GM23248 (cell line): ENCODE measurements at regions not wholly inside any gene's neighbourhood (a gene's known extent, or its start where the extent isn't known, plus 50 kb on each side); places are given as distances from the start of the nearest gene placed in this dataset.
A peak's percentile ranks its signal among the peaks of the same experiment; 100 is the strongest.

Source experiments
- DNase-seq: peaks from one replicate; pipeline ENCODE4 v3.0.0-alpha.2; 2015
- H2AFZ ChIP-seq: fragments of 200-600 bp; sonication (generic); 2 replicates; pipeline ENCODE4 v1.6.1; 2016; ENCODE audit warnings: antibody characterized with exemption
- H3F3A ChIP-seq: fragments of 200-600 bp; sonication (generic); 2 replicates; pipeline ENCODE4 v1.6.1; 2016; ENCODE audit warnings: mild to moderate bottlenecking, antibody characterized with exemption, mixed run types; ENCODE audit not compliant: insufficient read depth
- H3K27ac ChIP-seq: fragments of 200-600 bp; sonication (generic); 2 replicates; pipeline ENCODE4 v1.5.1; 2016; ENCODE audit warnings: mild to moderate bottlenecking
- H3K27me3 ChIP-seq: fragments of 200-600 bp; sonication (generic); replicated peaks from 2 replicates; pipeline ENCODE4 v1.6.1; 2016; ENCODE audit warnings: mild to moderate bottlenecking; ENCODE audit not compliant: insufficient read depth
- H3K36me3 ChIP-seq: fragments of 200-600 bp; sonication (generic); 2 replicates; pipeline ENCODE4 v1.6.1; 2016; ENCODE audit warnings: low read depth, mild to moderate bottlenecking
- H3K4me1 ChIP-seq: fragments of 200-600 bp; sonication (generic); 2 replicates; pipeline ENCODE4 v1.6.1; 2016; ENCODE audit warnings: mild to moderate bottlenecking; ENCODE audit not compliant: insufficient read depth
- H3K4me2 ChIP-seq: fragments of 200-600 bp; sonication (generic); one replicate; pipeline ENCODE4 v1.6.1; 2016; ENCODE audit warnings: mild to moderate bottlenecking; ENCODE audit not compliant: unreplicated experiment
- H3K4me3 ChIP-seq: fragments of 200-600 bp; sonication (generic); 2 replicates; pipeline ENCODE4 v1.5.1; 2016; ENCODE audit warnings: mild to moderate bottlenecking
- H3K79me2 ChIP-seq: fragments of 200-600 bp; sonication (generic); 2 replicates; pipeline ENCODE4 v1.6.1; 2016; ENCODE audit warnings: mild to moderate bottlenecking; ENCODE audit not compliant: insufficient read depth
- H3K9ac ChIP-seq: fragments of 200-600 bp; sonication (generic); 2 replicates; pipeline ENCODE4 v1.6.1; 2016; ENCODE audit warnings: mild to moderate bottlenecking
- H3K9me2 ChIP-seq: fragments of 200-600 bp; sonication (generic); 2 replicates; pipeline ENCODE4 v1.6.1; 2016; ENCODE audit warnings: mixed run types, mild to moderate bottlenecking, moderate library complexity; ENCODE audit not compliant: insufficient read depth
- H3K9me3 ChIP-seq: fragments of 200-600 bp; sonication (generic); one replicate; pipeline ENCODE4 v1.6.1; 2017; ENCODE audit warnings: low read depth
- H4K20me1 ChIP-seq: fragments of 200-600 bp; sonication (generic); 2 replicates; pipeline ENCODE4 v1.6.0; 2016; ENCODE audit not compliant: insufficient read depth
- EZH2 ChIP-seq: fragments of 200-600 bp; sonication (generic); IDR thresholded peaks from 2 replicates; pipeline ENCODE4 v1.6.1; 2018; ENCODE audit warnings: antibody characterized with exemption, mild to moderate bottlenecking; ENCODE audit not compliant: insufficient read depth, poor library complexity, severe bottlenecking
- EZH2phosphoT487 ChIP-seq: fragments of 200-600 bp; sonication (generic); IDR thresholded peaks from 2 replicates; pipeline ENCODE4 v1.6.1; 2018; ENCODE audit warnings: antibody characterized with exemption, moderate library complexity, mild to moderate bottlenecking, low read depth; ENCODE audit not compliant: insufficient read depth
- WGBS, 2 experiments: methylation state at CpG; one replicate each; pipeline ENCODE4 v1.1.6; 2015 to 2017; ENCODE audit warnings: low lambda C conversion rate in 2 of 2, low coverage in 1 of 2; ENCODE audit errors: missing lambda C conversion rate in 2 of 2; 5-methylcytosine and 5-hydroxymethylcytosine counted together
- in situ Hi-C: fragments of 300-500 bp; cut with MboI; formaldehyde crosslinking; loops from 2 replicates; pipeline ENCODE4 v1.15.0; 2020

GRCh38 chr16:72654535-72654934 is 393.4 kb downstream of the ZFHX3 start:
- Histone ChIP-seq H2AFZ (no peak overlapping the region), H3K9me3 (no peaks in the 10 kb centered on the region), H3K27me3 (no peaks in the 10 kb centered on the region), H3K36me3 (no peaks in the 10 kb centered on the region), H3F3A (no peaks in the 10 kb centered on the region), H3K4me1 (no peaks in the 10 kb centered on the region; the same call in 1 of the 2 replicates), H3K4me3 (no peak overlapping the region), H3K4me2 (no peak overlapping the region), H3K27ac (no peak overlapping the region), H3K9ac (no peak overlapping the region), H3K9me2 (no peaks in the 10 kb centered on the region), H4K20me1 (no peaks in the 10 kb centered on the region), H3K79me2 (no peaks in the 10 kb centered on the region)
- in situ Hi-C loops, result no loop called here
- no peak for TF ChIP-seq EZH2
- DNase-seq, result no peak

GRCh38 chr16:72649254-72649944 is 398.5 kb downstream of the ZFHX3 start:
- H3K4me1 ChIP-seq, result no peaks in the 10 kb centered on the region
- no peak overlapping the region for H2AFZ ChIP-seq
- no peaks in the 10 kb centered on the region for H3K79me2 ChIP-seq
- no peak overlapping the region for H3K4me3 ChIP-seq
- H3K27me3 ChIP-seq, result no peaks in the 10 kb centered on the region
- H3K36me3 ChIP-seq, result no peaks in the 10 kb centered on the region
- H4K20me1 ChIP-seq, result no peaks in the 10 kb centered on the region
- H3K4me2 ChIP-seq, result no peak overlapping the region
- no peak overlapping the region for H3K27ac ChIP-seq
- no peaks in the 10 kb centered on the region for H3K9me2 ChIP-seq
- in situ Hi-C loops, result no loop called here
- H3K9ac ChIP-seq, result no peak overlapping the region
- no peaks in the 10 kb centered on the region for H3F3A ChIP-seq
- WGBS, 2 experiments, result 77 to 86% methylated on average over 3 of the region's 3 CpGs
- no peak for TF ChIP-seq EZH2phosphoT487
- no peak for TF ChIP-seq EZH2
- no peaks in the 10 kb centered on the region for H3K9me3 ChIP-seq
- DNase-seq, result no peak

GRCh38 chr16:72646615-72647014 is 401.3 kb downstream of the ZFHX3 start:
- no peaks in the 10 kb centered on the region for H3K4me1 ChIP-seq
- H3K9ac ChIP-seq, result no peak overlapping the region
- H3K9me3 ChIP-seq, result no peaks in the 10 kb centered on the region
- H3K4me2 ChIP-seq, result no peak overlapping the region
- H3K27ac ChIP-seq, result no peak overlapping the region
- H3K79me2 ChIP-seq, result no peaks in the 10 kb centered on the region
- no peaks in the 10 kb centered on the region for H4K20me1 ChIP-seq
- H3F3A ChIP-seq, result no peaks in the 10 kb centered on the region
- no peaks in the 10 kb centered on the region for H3K9me2 ChIP-seq
- H3K36me3 ChIP-seq, result no peaks in the 10 kb centered on the region
- no peak for TF ChIP-seq EZH2phosphoT487
- TF ChIP-seq EZH2, result no peak
- no peaks in the 10 kb centered on the region for H3K27me3 ChIP-seq
- H3K4me3 ChIP-seq, result no peak overlapping the region
- in situ Hi-C loops, result no loop called here
- 69 to 70% methylated on average over 3 of the region's 3 CpGs for WGBS, 2 experiments
- DNase-seq, result peak; percentile 2
- H2AFZ ChIP-seq, result no peak overlapping the region

GRCh38 chr16:72645538-72645937 is 402.4 kb downstream of the ZFHX3 start:
- no peak overlapping the region for H2AFZ ChIP-seq
- H3K9me3 ChIP-seq, result no peaks in the 10 kb centered on the region
- H3K4me1 ChIP-seq, result no peaks in the 10 kb centered on the region
- no peaks in the 10 kb centered on the region for H3K27me3 ChIP-seq
- no peak overlapping the region for H3K4me3 ChIP-seq
- TF ChIP-seq EZH2phosphoT487, result no peak
- no peak for TF ChIP-seq EZH2
- no peak overlapping the region for H3K27ac ChIP-seq
- in situ Hi-C loops, result no loop called here
- no peaks in the 10 kb centered on the region for H3K9me2 ChIP-seq
- no peaks in the 10 kb centered on the region for H3K79me2 ChIP-seq
- H3K36me3 ChIP-seq, result no peaks in the 10 kb centered on the region
- no peaks in the 10 kb centered on the region for H3F3A ChIP-seq
- DNase-seq, result no peak
- no peaks in the 10 kb centered on the region for H4K20me1 ChIP-seq
- no peak overlapping the region for H3K9ac ChIP-seq
- WGBS, 2 experiments, result 62 to 68% methylated on average over 3 of the region's 3 CpGs
- H3K4me2 ChIP-seq, result no peak overlapping the region

- H2AFZ ChIP-seq, result no peak overlapping the region
- no peaks in the 10 kb centered on the region for H3K27me3 ChIP-seq
- H3K27ac ChIP-seq, result no peak overlapping the region
- no peaks in the 10 kb centered on the region for H3K79me2 ChIP-seq
- H4K20me1 ChIP-seq, result no peaks in the 10 kb centered on the region
- TF ChIP-seq EZH2, result no peak
- TF ChIP-seq EZH2phosphoT487, result no peak
- H3K9me2 ChIP-seq, result no peaks in the 10 kb centered on the region
- H3F3A ChIP-seq, result no peaks in the 10 kb centered on the region
- H3K4me1 ChIP-seq, result no peaks in the 10 kb centered on the region
- no peak for DNase-seq
- H3K9me3 ChIP-seq, result no peaks in the 10 kb centered on the region
- no peak overlapping the region for H3K9ac ChIP-seq
- in situ Hi-C loops, result no loop called here
- H3K4me2 ChIP-seq, result no peak overlapping the region
- no peaks in the 10 kb centered on the region for H3K36me3 ChIP-seq
- H3K4me3 ChIP-seq, result no peak overlapping the region
Measured at GRCh38 chr16:72644911-72645310, 403.0 kb downstream of the ZFHX3 start.
